ENCODE measurements at regions not wholly inside any gene's neighbourhood (a gene's known extent, or its start where the extent isn't known, plus 50 kb on each side); places are given as distances from the start of the nearest gene placed in this dataset.

- Histone ChIP-seq H3K4me1 (ENCODE audit: control insufficient read depth in 4 of 4, insufficient read depth in 4 of 4, low read length in 3 of 4) (peaks cover 2 to 9% (median 7%) of the 10 kb centered on the region in 4 donors), H3K9ac (ENCODE audit: low read depth in 1 of 2, low read length in 2 of 2) (no peak overlapping the region), H3K27ac (ENCODE audit: low read depth in 1 of 2, low read length in 2 of 2) (no peak overlapping the region), H3K4me3 (ENCODE audit: low read depth in 1 of 3, low read length in 3 of 3) (no peak overlapping the region), H3K27me3 (ENCODE audit: control insufficient read depth in 4 of 4, insufficient read depth in 4 of 4, low read length in 3 of 4) (peaks cover 2 to 12% (median 2%) of the 10 kb centered on the region in 4 donors), H3K9me3 (ENCODE audit: control insufficient read depth in 4 of 4, low read length in 3 of 4) (no peaks in the 10 kb centered on the region), H3K36me3 (ENCODE audit: control insufficient read depth in 4 of 4, insufficient read depth in 3 of 4, low read depth in 1 of 4, low read length in 3 of 4) (no peaks in the 10 kb centered on the region)
- 37% methylated on average over 14 of the region's 14 CpGs for WGBS
- DNase-seq (ENCODE audit: low spot score): no peak
- TF ChIP-seq FOXA1 (IDR thresholded peaks at IDR 0.05) (no peak), HNF4A (conservative IDR thresholded peaks at IDR 0.05) (peak in 1 of 2 donors; percentile 10), YY1 (IDR thresholded peaks at IDR 0.05) (no peak), TAF1 (conservative IDR thresholded peaks at IDR 0.05) (no peak)
- TF ChIP-seq, protein P1, sequence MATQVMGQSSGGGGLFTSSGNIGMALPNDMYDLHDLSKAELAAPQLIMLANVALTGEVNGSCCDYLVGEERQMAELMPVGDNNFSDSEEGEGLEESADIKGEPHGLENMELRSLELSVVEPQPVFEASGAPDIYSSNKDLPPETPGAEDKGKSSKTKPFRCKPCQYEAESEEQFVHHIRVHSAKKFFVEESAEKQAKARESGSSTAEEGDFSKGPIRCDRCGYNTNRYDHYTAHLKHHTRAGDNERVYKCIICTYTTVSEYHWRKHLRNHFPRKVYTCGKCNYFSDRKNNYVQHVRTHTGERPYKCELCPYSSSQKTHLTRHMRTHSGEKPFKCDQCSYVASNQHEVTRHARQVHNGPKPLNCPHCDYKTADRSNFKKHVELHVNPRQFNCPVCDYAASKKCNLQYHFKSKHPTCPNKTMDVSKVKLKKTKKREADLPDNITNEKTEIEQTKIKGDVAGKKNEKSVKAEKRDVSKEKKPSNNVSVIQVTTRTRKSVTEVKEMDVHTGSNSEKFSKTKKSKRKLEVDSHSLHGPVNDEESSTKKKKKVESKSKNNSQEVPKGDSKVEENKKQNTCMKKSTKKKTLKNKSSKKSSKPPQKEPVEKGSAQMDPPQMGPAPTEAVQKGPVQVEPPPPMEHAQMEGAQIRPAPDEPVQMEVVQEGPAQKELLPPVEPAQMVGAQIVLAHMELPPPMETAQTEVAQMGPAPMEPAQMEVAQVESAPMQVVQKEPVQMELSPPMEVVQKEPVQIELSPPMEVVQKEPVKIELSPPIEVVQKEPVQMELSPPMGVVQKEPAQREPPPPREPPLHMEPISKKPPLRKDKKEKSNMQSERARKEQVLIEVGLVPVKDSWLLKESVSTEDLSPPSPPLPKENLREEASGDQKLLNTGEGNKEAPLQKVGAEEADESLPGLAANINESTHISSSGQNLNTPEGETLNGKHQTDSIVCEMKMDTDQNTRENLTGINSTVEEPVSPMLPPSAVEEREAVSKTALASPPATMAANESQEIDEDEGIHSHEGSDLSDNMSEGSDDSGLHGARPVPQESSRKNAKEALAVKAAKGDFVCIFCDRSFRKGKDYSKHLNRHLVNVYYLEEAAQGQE (IDR thresholded peaks at IDR 0.05): no peak
These were observed 57.8 kb upstream of the VRK1 start for GRCh38 chr14:96739200-96739910.

GRCh38 chr14:96741151-96741977 is 55.8 kb upstream of the VRK1 start:
- H3K9me3 ChIP-seq (ENCODE audit: control insufficient read depth in 4 of 4, low read length in 3 of 4): no peaks in the 10 kb centered on the region
- H3K4me3 ChIP-seq (ENCODE audit: low read depth in 1 of 3, low read length in 3 of 3): peak overlapping the region in 1 of 3 donors; percentile 53
- TF ChIP-seq RAD21 (IDR thresholded peaks at IDR 0.05) (peak; percentile 74 to 85), HNF4G (IDR thresholded peaks at IDR 0.05) (no peak), HNF4A (conservative IDR thresholded peaks at IDR 0.05) (no peak), NR2F2 (IDR thresholded peaks at IDR 0.05) (no peak), FOXA2 (IDR thresholded peaks at IDR 0.05) (no peak)
- TF ChIP-seq, protein P2, sequence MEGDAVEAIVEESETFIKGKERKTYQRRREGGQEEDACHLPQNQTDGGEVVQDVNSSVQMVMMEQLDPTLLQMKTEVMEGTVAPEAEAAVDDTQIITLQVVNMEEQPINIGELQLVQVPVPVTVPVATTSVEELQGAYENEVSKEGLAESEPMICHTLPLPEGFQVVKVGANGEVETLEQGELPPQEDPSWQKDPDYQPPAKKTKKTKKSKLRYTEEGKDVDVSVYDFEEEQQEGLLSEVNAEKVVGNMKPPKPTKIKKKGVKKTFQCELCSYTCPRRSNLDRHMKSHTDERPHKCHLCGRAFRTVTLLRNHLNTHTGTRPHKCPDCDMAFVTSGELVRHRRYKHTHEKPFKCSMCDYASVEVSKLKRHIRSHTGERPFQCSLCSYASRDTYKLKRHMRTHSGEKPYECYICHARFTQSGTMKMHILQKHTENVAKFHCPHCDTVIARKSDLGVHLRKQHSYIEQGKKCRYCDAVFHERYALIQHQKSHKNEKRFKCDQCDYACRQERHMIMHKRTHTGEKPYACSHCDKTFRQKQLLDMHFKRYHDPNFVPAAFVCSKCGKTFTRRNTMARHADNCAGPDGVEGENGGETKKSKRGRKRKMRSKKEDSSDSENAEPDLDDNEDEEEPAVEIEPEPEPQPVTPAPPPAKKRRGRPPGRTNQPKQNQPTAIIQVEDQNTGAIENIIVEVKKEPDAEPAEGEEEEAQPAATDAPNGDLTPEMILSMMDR (IDR thresholded peaks at IDR 0.05; ENCODE audit: low read depth, low read length, missing input control): peak; percentile 73
- no peak overlapping the region for H3K27ac ChIP-seq (ENCODE audit: low read depth in 1 of 2, low read length in 2 of 2)
- H3K27me3 ChIP-seq (ENCODE audit: control insufficient read depth in 4 of 4, insufficient read depth in 4 of 4, low read length in 3 of 4): peaks cover 2 to 15% (median 2%) of the 10 kb centered on the region in 4 donors
- peak overlapping the region in 1 of 2 donors; percentile 25 for H3K9ac ChIP-seq (ENCODE audit: low read depth in 1 of 2, low read length in 2 of 2)
- DNase-seq (ENCODE audit: low spot score): peak; percentile 82
- no peaks in the 10 kb centered on the region for H3K36me3 ChIP-seq (ENCODE audit: control insufficient read depth in 4 of 4, insufficient read depth in 3 of 4, low read depth in 1 of 4, low read length in 3 of 4)
- peaks cover 2 to 9% (median 7%) of the 10 kb centered on the region in 4 donors for H3K4me1 ChIP-seq (ENCODE audit: control insufficient read depth in 4 of 4, insufficient read depth in 4 of 4, low read length in 3 of 4)
- WGBS: 7% methylated on average over 62 of the region's 62 CpGs

- Histone ChIP-seq H3K36me3 (ENCODE audit: control insufficient read depth in 4 of 4, insufficient read depth in 3 of 4, low read depth in 1 of 4, low read length in 3 of 4) (no peaks in the 10 kb centered on the region), H3K4me1 (ENCODE audit: control insufficient read depth in 4 of 4, insufficient read depth in 4 of 4, low read length in 3 of 4) (peaks cover 2 to 9% (median 6%) of the 10 kb centered on the region in 4 donors), H3K4me3 (ENCODE audit: low read depth in 1 of 3, low read length in 3 of 3) (no peak overlapping the region), H3K27ac (ENCODE audit: low read depth in 1 of 2, low read length in 2 of 2) (no peak overlapping the region), H3K9ac (ENCODE audit: low read depth in 1 of 2, low read length in 2 of 2) (no peak overlapping the region), H3K27me3 (ENCODE audit: control insufficient read depth in 4 of 4, insufficient read depth in 4 of 4, low read length in 3 of 4) (peaks cover 0 to 7% (median 2%) of the 10 kb centered on the region in 4 donors), H3K9me3 (ENCODE audit: control insufficient read depth in 4 of 4, low read length in 3 of 4) (no peaks in the 10 kb centered on the region)
- WGBS: 66% methylated on average over 7 of the region's 7 CpGs
- DNase-seq (ENCODE audit: low spot score): no peak
- TF ChIP-seq EGR1 (IDR thresholded peaks at IDR 0.05; ENCODE audit: low read depth in 2 of 2) (no peak), FOXA2 (IDR thresholded peaks at IDR 0.05) (no peak)
These were observed 52.9 kb upstream of the VRK1 start for GRCh38 chr14:96744262-96744661.
